Heart left ventricle (tissue), 16 donors: ENCODE measurements at regions not wholly inside any gene's neighbourhood (a gene's known extent, or its start where the extent isn't known, plus 50 kb on each side); places are given as distances from the start of the nearest gene placed in this dataset.

ENCODE experiments used
- ATAC-seq, 4 donors: fragments of 200-7000 bp; cut with Tn5 transposase; one replicate each; pipeline ENCODE4 v1.9.1; 2020 to 2022; ENCODE audit warnings: moderate library complexity in 4 of 4, mild to moderate bottlenecking in 3 of 4, moderate number of reproducible peaks in 1 of 4
- DNase-seq, 5 donors: peaks; one replicate each; pipeline ENCODE4 v3.0.0-alpha.2; 2020
- H3K27ac ChIP-seq, 12 donors: fragments of 200-600 bp; sonication (generic) in 4 of 12; one replicate each; pipeline versions ENCODE4 v1.5.0 to v1.8.0; 2016 to 2022; ENCODE audit warnings: mild to moderate bottlenecking in 2 of 12
- H3K27me3 ChIP-seq, 9 donors: fragments of 200-600 bp; sonication (generic) in 2 of 9; one replicate each; pipeline versions ENCODE4 v1.5.1 to v1.8.0; 2016 to 2022; ENCODE audit warnings: mild to moderate bottlenecking in 3 of 9
- H3K36me3 ChIP-seq, 9 donors: fragments of 200-600 bp; sonication (generic) in 2 of 9; one replicate each; pipeline versions ENCODE4 v1.5.0 to v1.8.0; 2018 to 2022; ENCODE audit warnings: mild to moderate bottlenecking in 2 of 9
- H3K4me1 ChIP-seq, 12 donors: fragments of 200-600 bp; sonication (generic) in 4 of 12; one replicate each; pipeline versions ENCODE4 v1.5.0 to v1.8.0; 2016 to 2022; ENCODE audit warnings: mild to moderate bottlenecking in 3 of 12
- H3K4me3 ChIP-seq, 12 donors: fragments of 200-600 bp; sonication (generic) in 4 of 12; one replicate each; pipeline versions ENCODE4 v1.5.0 to v1.8.0; 2017 to 2022; ENCODE audit warnings: mild to moderate bottlenecking in 9 of 12, moderate library complexity in 4 of 12
- H3K9me3 ChIP-seq, 12 donors: fragments of 200-600 bp; sonication (generic) in 4 of 12; one replicate each; pipeline versions ENCODE4 v1.5.0 to v1.8.0; 2016 to 2022; ENCODE audit warnings: mild to moderate bottlenecking in 1 of 12
- CTCF ChIP-seq, 12 donors: fragments of 200-600 bp; sonication (generic) in 4 of 12; IDR thresholded peaks; one replicate each; pipeline versions ENCODE4 v1.5.0 to v1.8.0; 2018 to 2022; ENCODE audit warnings: antibody characterized with exemption in 12 of 12, mild to moderate bottlenecking in 5 of 12
- POLR2A ChIP-seq, 2 donors: fragments of 450-650 bp; IDR thresholded peaks; one replicate each; pipeline ENCODE4 v1.6.1; 2017; ENCODE audit warnings: antibody characterized with exemption in 2 of 2, mild to moderate bottlenecking in 2 of 2, moderate library complexity in 2 of 2
- WGBS, 4 donors: extraction: QIAGEN DNeasy Blood & Tissue Kit in 2 of 4; methylation state at CpG; one replicate each; pipeline versions ENCODE4 v1.1.5 to v1.1.7; 2013 to 2018; 5-methylcytosine and 5-hydroxymethylcytosine counted together
- intact Hi-C, 10 donors: fragments of 100-400 bp; cut with DNase I; formaldehyde crosslinking; loops; one replicate each; pipeline versions ENCODE4 v1.11.1 to v1.14.2; 2022
- donor health status: ischemic (EF 13 %, LVEDD 7.1; RV severe dilation, severe dysfunction).
- donor health status: healthy with polysubstance abuse.
- donor health status: DM: no; HTN: yes; CAD: no.
- donor health status: DM: no; HTN: no; CAD: no.
- donor health status: ischemic (EF 25% LVEDD 6.9; RV normal size, moderate dysfunction).
- donor health status: ischemic (EF 25% LVEDD 5.7; RV mildly dilated, moderate dysfunction).
- donor health status: healthy.
- donor health status: DM: yes; HTN: yes; CAD: no.
- donor health status: ischemic (EF 35%, LVEDD 5.7; RV mildly dilated, moderate dysfunction).
- donor health status: nonischemic (EF 11% LVEDD 7.7; RV severe dilation, severe dysfunction).
- donor health status: DM: yes; HTN: yes; CAD: no.
- donor health status: PGD.
- donor health status: ischemic (EF 29% LVEDD 5.4; RV normal size, mild dysfunction).
- donor health status: nonischemic (EF 23%, LVEDD 6.1; RV moderate dilation, normal function).

- DNase-seq (no peak), ATAC-seq (no peak)
- H3K4me3 ChIP-seq = no peak overlapping the region
- H3K4me1 ChIP-seq = no peaks in the 10 kb centered on the region
- H3K27me3 ChIP-seq = no peaks in the 10 kb centered on the region
- no peaks in the 10 kb centered on the region for H3K36me3 ChIP-seq
- intact Hi-C loops = no loop called here
- no peak for TF ChIP-seq POLR2A (IDR thresholded peaks at IDR 0.05)
- H3K27ac ChIP-seq = peak overlapping the region in 1 of 12 donors; percentile 19
- no peaks in the 10 kb centered on the region for H3K9me3 ChIP-seq
These were observed 681.2 kb upstream of the TSPY4 start for GRCh38 chrY:8656101-8656500.

GRCh38 chrY:8656515-8656914 is 680.7 kb upstream of the TSPY4 start:
- Histone ChIP-seq H3K9me3 (no peaks in the 10 kb centered on the region), H3K27ac (peak overlapping the region in 1 of 12 donors; percentile 19), H3K27me3 (no peaks in the 10 kb centered on the region), H3K36me3 (no peaks in the 10 kb centered on the region), H3K4me1 (no peaks in the 10 kb centered on the region), H3K4me3 (no peak overlapping the region)
- intact Hi-C loops = no loop called here
- WGBS, 4 donors = 39 to 46% methylated on average over 5 of the region's 5 CpGs; no CpG with 5 or more reads in 2 of the 4 donors
- DNase-seq (no peak), ATAC-seq (no peak)
- TF ChIP-seq POLR2A (IDR thresholded peaks at IDR 0.05) (no peak), CTCF (IDR thresholded peaks at IDR 0.05) (no peak)

- no peak for DNase-seq
- TF ChIP-seq CTCF (IDR thresholded peaks at IDR 0.05) (no peak), POLR2A (IDR thresholded peaks at IDR 0.05) (no peak)
- Histone ChIP-seq H3K27me3 (no peaks in the 10 kb centered on the region), H3K4me1 (no peaks in the 10 kb centered on the region), H3K27ac (no peak overlapping the region), H3K36me3 (no peaks in the 10 kb centered on the region), H3K9me3 (no peaks in the 10 kb centered on the region), H3K4me3 (no peak overlapping the region)
- intact Hi-C loops = no loop called here
- WGBS, 4 donors = 77 to 80% methylated on average over 6 of the region's 6 CpGs; no CpG with 5 or more reads in 2 of the 4 donors
- no peak for ATAC-seq
These were observed 677.5 kb upstream of the TSPY4 start for GRCh38 chrY:8659721-8660120.

- H3K27ac ChIP-seq = no peak overlapping the region
- intact Hi-C loops = no loop called here
- no peaks in the 10 kb centered on the region for H3K27me3 ChIP-seq
- 69% methylated on average over 14 of the region's 14 CpGs; no CpG with 5 or more reads in 2 of the 4 donors for WGBS, 4 donors
- no peak for DNase-seq
- H3K36me3 ChIP-seq = no peaks in the 10 kb centered on the region
- no peak overlapping the region for H3K4me3 ChIP-seq
- no peak for ATAC-seq
- no peaks in the 10 kb centered on the region for H3K4me1 ChIP-seq
- TF ChIP-seq POLR2A (IDR thresholded peaks at IDR 0.05) = no peak
- TF ChIP-seq CTCF (IDR thresholded peaks at IDR 0.05) = no peak
- no peaks in the 10 kb centered on the region for H3K9me3 ChIP-seq
These were observed 663.4 kb upstream of the TSPY4 start for GRCh38 chrY:8673896-8674295.

- H3K27ac ChIP-seq = no peak overlapping the region
- H3K27me3 ChIP-seq = no peaks in the 10 kb centered on the region
- no peak for ATAC-seq
- DNase-seq = no peak
- intact Hi-C loops = no loop called here
- no peaks in the 10 kb centered on the region for H3K36me3 ChIP-seq
- H3K9me3 ChIP-seq = no peaks in the 10 kb centered on the region
- TF ChIP-seq POLR2A (IDR thresholded peaks at IDR 0.05) = no peak
- WGBS, 4 donors = 42 to 51% methylated on average over 5 of the region's 5 CpGs; no CpG with 5 or more reads in 2 of the 4 donors
- H3K4me1 ChIP-seq = no peaks in the 10 kb centered on the region
- H3K4me3 ChIP-seq = no peak overlapping the region
These were observed 659.8 kb upstream of the TSPY4 start for GRCh38 chrY:8677336-8677935.
